NCI-H187 (cell line): ENCODE measurements at regions not wholly inside any gene's neighbourhood (a gene's known extent, or its start where the extent isn't known, plus 50 kb on each side); places are given as distances from the start of the nearest gene placed in this dataset.

ENCODE experiments used
- DNase-seq, 2 experiments: peaks; one replicate each; lab custom pipeline; 2025; lab: John Stamatoyannopoulos, UW

DNA sequence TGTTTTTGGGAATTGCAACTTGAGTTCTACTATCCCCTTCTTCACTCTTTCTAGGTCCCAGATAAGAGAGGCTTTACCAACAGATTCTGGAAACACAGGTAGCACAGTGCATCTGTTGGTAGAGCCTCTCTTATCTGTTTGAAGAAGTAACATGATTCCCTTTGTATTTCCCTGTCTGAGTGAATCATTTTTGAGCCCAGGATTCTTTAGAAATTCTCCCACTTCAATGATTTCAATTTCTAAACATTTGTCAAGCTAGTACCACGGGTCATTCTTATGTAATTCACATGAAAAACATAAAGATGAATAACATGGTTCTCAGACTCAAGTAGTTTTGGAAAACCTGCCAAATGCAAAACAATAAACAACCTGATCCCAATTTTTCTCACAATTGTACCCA is 72.0 kb upstream of the DUSP10 start:
- DNase-seq = no peak

- no peak for DNase-seq
Measured at GRCh38 chr1:221812905-221813597, 71.2 kb upstream of the DUSP10 start.

- no peak for DNase-seq
Measured at GRCh38 chr1:221812088-221812752, 70.3 kb upstream of the DUSP10 start.

- no peak for DNase-seq
Measured at GRCh38 chr1:221810406-221810805, 68.5 kb upstream of the DUSP10 start.

DNA sequence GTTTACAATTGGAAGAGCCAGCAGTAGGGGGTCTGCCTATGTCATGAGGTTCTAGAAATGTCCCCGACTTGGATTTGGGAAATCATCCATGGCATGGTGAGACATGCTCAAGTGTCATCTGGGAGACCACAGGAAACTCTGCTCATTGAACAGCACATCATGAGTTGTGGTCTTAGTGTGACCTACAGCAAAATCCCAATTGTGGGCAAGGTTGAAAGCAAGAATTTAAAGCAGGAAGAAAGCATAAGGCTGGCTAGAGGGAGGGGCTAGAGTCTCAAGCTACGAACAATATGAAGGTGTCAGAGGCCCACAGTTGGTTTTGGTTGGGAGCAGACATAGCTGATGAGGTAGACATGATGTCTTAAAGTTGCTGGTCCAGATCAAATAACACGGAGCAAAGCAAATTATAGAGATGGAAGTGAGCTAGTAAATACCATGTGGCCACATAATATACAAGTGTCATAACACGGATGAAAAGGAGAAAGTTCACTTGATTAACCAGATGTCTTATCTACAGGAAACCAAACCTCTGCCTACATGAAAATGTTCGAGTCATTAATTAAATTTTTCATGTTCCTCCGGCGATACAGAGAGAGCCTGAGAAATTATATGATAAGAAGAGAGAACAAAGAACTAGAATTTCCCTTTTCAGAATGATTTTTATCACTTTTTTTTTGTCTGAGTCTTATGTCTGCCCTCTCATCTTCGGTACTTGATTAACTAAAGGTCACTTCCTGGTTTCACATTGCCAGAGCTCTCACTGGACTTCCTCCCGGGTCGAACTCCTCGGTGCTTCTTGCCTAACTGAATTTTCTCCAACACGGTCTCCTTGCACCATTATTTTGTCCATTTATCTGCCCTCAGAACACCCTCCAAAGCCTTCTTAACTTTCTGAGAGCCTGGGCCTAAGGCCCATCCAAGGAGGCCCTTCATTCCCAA is 67.5 kb upstream of the DUSP10 start:
- DNase-seq = no peak

DNA sequence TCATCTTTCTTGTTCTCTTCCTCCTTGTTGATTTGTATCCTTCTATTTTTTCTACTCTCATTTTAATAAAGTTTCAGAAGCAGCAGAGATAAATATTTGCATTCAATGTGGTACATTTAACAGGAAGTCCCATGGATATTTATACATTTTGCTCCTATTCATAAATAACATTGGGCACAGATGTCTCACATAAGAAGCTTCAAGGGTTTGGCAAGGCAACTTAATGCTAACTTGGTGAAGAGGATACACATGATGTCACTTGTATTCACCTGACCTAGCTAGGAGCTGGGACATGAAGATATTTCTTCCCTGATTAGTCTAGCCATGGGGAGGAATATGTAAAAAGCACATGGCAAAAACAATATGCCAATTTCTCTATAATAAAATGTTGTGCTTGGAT is 65.1 kb upstream of the DUSP10 start:
- DNase-seq = no peak

DNA sequence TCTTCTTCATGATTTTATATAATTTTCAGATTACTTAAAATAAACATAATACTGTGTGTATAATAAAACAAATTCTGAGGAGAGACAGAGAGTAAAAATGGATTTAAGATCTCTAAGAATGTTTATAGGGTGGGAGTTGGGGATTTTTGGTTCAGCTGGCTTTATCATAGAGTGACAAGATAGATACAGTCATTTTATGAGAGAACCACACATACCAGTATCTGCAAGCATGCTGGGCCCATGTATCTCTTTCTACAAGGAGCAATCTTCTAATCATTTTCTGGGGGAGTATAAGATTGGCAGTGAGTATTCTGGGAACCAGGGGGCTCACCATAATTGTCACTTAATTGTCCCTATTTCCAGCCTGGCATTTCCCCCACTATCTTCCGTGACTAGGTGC is 64.3 kb upstream of the DUSP10 start:
- no peak for DNase-seq

DNA sequence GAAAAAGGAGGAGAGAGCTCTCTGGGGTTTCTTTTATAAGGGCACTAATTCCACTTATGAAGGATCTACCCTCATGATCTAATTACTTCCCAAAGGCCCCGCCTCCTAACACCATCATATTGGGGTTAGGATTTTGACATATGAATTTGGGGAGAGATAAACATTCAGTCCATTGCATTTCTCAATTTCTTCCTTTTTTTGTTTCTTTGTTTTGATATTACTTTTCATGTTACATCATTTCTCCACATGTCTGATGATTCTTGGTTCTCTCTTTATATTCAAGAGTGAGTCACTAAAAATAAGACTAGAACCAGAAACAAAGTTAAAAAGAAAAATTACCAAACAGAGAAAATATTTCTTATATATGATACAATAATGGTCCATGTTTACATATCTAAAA is 63.2 kb upstream of the DUSP10 start:
- DNase-seq = no peak

GRCh38 chr1:221804303-221804702 is 62.4 kb upstream of the DUSP10 start:
- no peak for DNase-seq

GRCh38 chr1:221801773-221802516 is 60.1 kb upstream of the DUSP10 start:
- no peak for DNase-seq

GRCh38 chr1:221801251-221801661 is 59.4 kb upstream of the DUSP10 start:
- no peak for DNase-seq

- no peak for DNase-seq
Measured at GRCh38 chr1:221800831-221801230, 58.9 kb upstream of the DUSP10 start.

GRCh38 chr1:221797506-221797905 is 55.6 kb upstream of the DUSP10 start:
- no peak for DNase-seq

- no peak for DNase-seq
Measured at GRCh38 chr1:221796700-221797099, 54.8 kb upstream of the DUSP10 start.

GRCh38 chr1:221795380-221795779 is 53.5 kb upstream of the DUSP10 start:
- DNase-seq = no peak

DNA sequence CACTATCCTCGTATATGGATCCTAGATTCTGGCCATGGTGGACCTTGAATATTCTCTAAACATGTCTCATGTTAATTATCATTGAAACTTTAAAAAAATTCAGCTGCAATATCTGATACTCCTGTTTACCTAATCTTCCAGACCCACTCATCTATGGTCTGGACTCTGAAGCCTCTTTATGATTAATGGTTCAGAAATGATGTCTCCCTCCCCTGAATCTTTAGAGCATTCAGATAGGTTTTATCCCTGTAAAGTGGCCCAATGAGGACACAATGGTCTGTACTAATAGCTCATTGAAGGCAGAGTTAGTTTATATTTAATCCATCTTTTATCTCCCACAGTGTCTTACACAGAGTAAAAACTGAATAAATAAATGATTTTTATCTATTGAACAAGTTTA is 53.0 kb upstream of the DUSP10 start:
- no peak for DNase-seq

- no peak for DNase-seq
Measured at GRCh38 chr1:221794079-221794670, 52.3 kb upstream of the DUSP10 start.

DNA sequence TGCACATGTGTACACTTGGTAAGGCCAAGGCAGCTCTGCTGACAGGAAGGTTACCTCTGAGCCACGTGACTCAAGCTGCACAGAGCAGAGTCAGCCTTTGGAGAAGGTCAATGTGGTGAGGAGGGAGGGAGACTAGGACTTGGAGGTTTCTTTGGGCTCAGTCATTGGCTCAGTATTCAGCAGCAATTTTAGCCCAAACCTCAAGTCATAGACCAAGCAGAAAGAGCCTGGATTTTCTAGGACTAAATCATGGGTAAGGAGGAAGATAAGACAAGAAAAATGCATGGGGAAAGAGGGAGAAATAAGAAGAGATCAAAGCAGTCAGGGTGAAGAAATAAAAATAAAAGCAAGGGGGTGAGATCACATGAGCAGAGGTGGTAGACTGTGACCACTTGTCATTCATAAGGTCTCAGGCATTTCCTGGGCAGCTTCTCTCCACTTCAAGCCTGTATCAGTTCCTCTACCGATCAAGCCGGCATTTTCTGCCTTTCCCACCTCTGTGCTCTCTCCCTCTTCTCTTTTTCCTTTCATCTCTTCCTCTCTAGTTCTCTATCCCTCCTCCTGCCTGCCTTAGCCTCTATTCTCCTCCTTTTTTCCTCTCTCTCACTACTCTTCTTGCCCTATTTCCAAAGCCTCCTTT is 51.7 kb upstream of the DUSP10 start:
- no peak for DNase-seq

GRCh38 chr1:221791846-221792245 is 50.0 kb upstream of the DUSP10 start:
- no peak for DNase-seq
